Stimulated activated CD8-positive, alpha-beta memory T cell treated with anti-CD3 and anti-CD28 coated beads, Interleukin-7, amount 100 ng/mL, for 48 hours (primary cell): ENCODE measurements at regions not wholly inside any gene's neighbourhood (a gene's known extent, or its start where the extent isn't known, plus 50 kb on each side); places are given as distances from the start of the nearest gene placed in this dataset.
"Not testable (repeated sequence)": the region's sequence is repeated elsewhere in the genome, so short reads cannot be mapped to it uniquely, and the experiment has no call there.

ENCODE experiments used
- DNase-seq, 2 donors: peaks; one replicate each; pipeline ENCODE4 v3.0.0-alpha.2; 2020; ENCODE audit warnings: low read depth in 1 of 2; ENCODE audit errors: extremely low read depth in 1 of 2

GRCh38 chr22:34805771-34806170 lies 260.2 kb upstream of the ISX start:
- no peak for DNase-seq

- no peak for DNase-seq
Measured at GRCh38 chr22:34808618-34809017, 257.3 kb upstream of the ISX start.

DNA sequence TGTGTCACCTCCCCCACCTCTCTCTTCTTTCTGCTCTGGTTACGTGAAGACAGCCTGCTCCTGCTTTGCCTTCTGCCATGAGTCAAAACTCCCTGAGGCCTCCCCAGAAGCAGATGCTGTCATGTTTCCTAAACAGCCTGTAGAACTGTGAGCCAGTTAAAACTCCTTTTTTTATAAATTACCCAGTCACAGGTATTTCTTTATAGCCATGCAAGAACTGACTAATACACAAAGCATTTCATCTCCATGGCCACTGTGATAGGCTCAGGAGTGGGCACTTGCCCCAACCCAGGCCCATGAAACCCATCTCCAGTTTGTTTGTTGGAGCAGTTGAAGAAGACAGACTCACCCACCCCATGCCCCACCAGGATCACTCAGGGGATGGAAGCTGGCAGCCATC lies 253.3 kb upstream of the ISX start:
- DNase-seq, result no peak

- DNase-seq, result no peak
Measured at GRCh38 chr22:34814260-34815025, 251.5 kb upstream of the ISX start.

- DNase-seq, result no peak
Measured at GRCh38 chr22:34829485-34829884, 236.5 kb upstream of the ISX start.

GRCh38 chr22:34834059-34834458 lies 231.9 kb upstream of the ISX start:
- no peak for DNase-seq

GRCh38 chr22:34834541-34834940 lies 231.4 kb upstream of the ISX start:
- not testable (repeated sequence) for DNase-seq

GRCh38 chr22:34841331-34841771 lies 224.6 kb upstream of the ISX start:
- no peak for DNase-seq

DNA sequence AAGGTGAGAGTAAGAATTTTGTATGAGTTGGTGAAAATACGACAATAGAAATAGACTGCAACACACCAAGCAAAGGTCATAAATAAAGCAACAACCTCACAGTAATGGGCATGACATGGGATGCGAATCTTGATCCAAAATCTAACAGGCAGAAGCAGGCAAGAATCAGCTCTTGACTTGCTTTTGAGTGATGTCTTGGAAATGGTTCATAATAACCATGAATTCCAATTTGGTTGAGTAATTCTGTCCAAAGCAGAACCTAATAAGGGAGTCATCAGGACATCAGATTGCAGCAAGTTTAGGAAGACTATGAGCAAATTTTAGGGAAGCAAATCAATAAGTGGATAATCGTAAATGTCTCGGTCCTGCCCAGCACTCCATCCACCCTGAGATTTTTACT lies 224.0 kb upstream of the ISX start:
- no peak for DNase-seq

- no peak for DNase-seq
Measured at GRCh38 chr22:34842630-34843029, 223.3 kb upstream of the ISX start.

- DNase-seq, result not testable (repeated sequence)
Measured at GRCh38 chr22:34843743-34844142, 222.2 kb upstream of the ISX start.

DNA sequence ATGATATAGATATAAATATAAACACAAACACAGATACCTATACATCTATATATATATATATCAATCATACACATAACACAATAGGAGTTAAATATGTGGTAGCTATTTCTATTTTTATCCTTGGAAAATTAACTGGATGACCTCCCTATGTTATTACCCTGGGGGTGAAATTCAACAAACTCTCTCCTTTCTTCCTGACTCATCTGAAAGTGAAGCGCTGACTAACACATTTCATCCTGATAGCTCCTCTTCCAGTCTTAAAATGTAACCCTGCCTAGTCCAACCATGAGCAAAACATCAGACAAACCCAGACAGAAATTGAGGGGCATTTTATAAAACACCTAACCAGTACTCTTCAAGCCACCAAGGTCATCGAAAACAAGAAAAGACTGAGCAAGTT lies 220.6 kb upstream of the ISX start:
- no peak for DNase-seq

DNA sequence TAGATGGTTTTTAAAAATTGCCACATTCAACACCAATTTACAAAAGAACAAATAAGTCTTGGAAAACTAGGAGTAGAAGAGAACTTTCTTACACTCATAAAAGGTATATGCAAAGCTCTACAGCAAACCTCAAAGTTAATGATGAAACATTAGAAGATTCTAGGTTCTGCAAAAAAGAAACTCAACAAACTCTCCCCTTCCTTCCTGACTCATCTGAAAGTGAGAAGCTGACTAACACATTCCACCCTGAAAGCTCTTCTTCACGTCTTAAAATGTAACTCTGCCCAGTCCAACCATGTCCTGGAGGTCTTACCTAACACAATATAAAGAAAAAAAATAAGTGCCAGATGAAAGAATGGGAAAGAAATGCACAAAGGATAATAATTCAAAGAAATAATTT lies 218.9 kb upstream of the ISX start:
- DNase-seq, result no peak

DNA sequence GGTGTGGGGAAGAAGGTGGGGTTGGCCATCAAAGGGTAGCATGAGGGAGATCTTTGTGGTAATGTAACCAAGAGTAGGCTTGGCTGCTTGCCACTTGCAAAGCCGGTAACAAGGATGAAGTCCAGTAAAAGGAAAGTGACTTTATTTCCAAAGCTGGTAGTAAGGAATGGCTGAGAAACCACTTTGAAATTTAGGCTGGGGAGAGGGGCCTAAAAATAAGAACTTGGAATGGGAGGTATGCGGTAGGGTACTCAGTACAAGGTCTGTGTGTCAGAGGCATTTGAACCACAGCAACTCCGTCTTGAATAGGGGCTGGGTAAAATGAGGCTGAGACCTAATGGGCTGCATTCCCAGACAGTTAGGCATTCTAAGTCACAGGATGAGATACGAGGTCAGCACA lies 216.0 kb upstream of the ISX start:
- no peak for DNase-seq

DNA sequence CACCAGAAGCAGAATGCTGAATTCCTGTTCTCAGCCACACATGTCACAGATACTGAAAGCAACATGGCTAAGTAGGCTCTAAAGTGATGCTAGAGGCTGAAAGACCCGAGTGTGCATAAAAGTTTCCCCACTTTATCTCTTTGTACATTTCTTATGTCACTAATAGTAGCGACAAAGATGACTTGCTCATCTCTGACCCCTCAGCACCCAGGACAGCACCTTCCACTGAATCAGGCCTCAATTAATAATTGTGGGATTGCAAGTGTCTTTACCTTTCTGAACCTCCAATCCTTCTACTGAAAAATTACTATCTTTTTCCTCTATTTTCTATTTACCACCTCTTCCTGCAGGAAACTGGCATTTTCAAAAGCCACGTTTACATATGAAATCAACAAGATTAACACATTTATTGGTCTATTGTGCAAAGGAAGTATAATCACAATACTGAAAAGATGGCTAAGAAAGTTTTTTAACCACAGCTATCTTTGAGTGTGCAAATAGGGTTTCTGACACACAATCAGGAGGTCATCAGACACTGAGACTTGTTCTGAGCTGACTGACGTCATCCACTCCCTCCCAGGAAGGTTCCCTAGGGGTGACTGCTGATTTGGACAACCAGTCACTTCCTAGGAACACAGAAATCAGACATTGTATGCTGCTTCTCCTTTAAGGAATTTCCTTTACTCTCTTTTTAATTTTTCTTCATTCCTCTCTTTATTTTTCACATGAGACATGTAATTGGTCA lies 213.9 kb upstream of the ISX start:
- no peak for DNase-seq

DNA sequence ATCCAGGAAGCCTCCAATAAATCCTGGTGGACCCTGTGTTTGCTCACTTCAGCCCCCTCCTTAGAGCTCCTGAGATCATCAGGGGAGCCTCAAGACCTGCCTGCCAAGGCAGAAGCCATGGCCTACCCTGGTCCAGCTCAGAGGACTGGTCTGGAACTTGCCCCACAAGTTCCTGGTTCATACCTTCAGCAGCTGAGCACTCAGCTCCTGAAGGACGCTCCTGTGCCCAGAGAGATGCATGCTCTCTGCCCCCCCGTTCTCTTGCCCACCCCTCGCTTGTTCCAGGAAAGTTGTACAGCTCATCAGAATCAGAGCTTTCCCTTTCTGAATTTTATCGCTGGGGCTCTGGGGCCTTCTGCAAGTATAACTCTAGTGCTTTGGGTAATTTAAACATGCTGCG lies 210.5 kb upstream of the ISX start:
- DNase-seq, result no peak

GRCh38 chr22:34858066-34858465 lies 207.9 kb upstream of the ISX start:
- no peak for DNase-seq

DNA sequence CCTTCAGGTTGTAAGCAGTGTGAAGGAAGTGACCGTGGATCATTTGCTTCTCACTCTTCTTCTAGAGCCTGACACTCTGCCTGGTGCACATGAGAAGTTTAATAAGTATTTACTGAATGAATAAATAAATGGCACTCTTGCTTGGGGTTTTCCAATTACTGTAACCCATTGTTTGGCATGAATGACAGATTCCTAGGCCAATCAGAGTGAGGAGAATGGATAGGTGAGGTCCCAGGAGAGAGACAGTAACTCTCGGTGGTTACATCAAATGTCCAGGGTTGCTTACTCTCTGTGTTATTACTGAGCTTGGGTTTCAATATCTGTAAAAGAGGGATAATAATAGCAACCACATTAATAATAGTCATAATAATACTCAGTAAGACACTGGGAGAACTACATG lies 204.2 kb upstream of the ISX start:
- no peak for DNase-seq

DNA sequence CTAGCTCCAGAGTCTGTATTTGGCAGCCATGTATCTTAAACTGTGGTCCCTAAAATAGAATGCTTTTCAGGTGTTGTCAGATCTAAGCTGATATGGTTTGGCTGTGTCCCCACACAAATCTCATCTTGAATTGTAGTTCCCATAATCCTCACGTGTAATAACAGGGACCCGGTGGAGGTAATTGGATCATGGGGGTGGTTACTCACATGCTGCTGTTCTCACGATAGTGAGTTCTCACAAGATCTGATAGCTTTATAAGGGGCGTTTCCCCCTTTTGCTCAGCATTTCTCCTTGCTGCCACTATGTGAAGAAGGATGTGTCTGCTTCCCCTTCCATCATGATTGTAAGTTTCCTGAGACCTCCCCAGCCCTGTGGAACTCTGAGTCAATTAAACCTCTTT lies 199.9 kb upstream of the ISX start:
- DNase-seq, result no peak

- no peak for DNase-seq
Measured at GRCh38 chr22:34866495-34867131, 199.3 kb upstream of the ISX start.

GRCh38 chr22:34877506-34877905 lies 188.5 kb upstream of the ISX start:
- DNase-seq, result no peak

DNA sequence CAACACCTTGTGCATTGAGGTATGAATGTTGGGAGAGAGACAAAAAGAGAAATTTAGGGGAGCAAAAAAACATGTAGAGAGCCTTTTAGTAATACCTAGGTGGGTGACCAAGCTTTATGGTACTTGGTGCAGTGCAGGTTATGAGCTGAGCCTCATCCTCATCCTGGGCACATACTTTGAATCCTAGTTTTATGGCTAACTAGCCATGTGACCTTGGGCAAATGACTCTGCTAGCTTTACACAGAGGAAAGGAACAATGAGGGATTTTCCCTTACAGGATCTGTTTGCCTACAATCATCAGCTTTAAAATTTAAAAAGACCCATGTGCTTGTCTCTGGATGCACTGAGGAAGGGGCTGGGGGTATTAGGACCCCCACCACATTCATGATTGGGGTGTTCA lies 187.8 kb upstream of the ISX start:
- no peak for DNase-seq
